ENCODE measurements at regions not wholly inside any gene's neighbourhood (a gene's known extent, or its start where the extent isn't known, plus 50 kb on each side); places are given as distances from the start of the nearest gene placed in this dataset.

GRCh38 chr4:173746424-173746823, 216.4 kb upstream of the HAND2 start:
- Mint-ChIP-seq H3K36me3 (ENCODE audit: low read depth, unreplicated experiment) (no peaks in the 10 kb centered on the region), H3K4me3 (ENCODE audit: unreplicated experiment) (no peak overlapping the region), H3K4me1 (ENCODE audit: unreplicated experiment) (no peaks in the 10 kb centered on the region), H3K27me3 (ENCODE audit: unreplicated experiment) (peaks cover 1% of the 10 kb centered on the region), H3K27ac (ENCODE audit: unreplicated experiment) (no peak overlapping the region), H3K9me3 (ENCODE audit: unreplicated experiment) (no peaks in the 10 kb centered on the region)
- no peak for TF ChIP-seq CTCF (IDR thresholded peaks at IDR 0.05; ENCODE audit: unreplicated experiment)
- DNase-seq (ENCODE audit: low spot score) = no peak

- no peak overlapping the region for H3K27ac Mint-ChIP-seq (ENCODE audit: unreplicated experiment)
- TF ChIP-seq CTCF (IDR thresholded peaks at IDR 0.05; ENCODE audit: unreplicated experiment) = no peak
- H3K27me3 Mint-ChIP-seq (ENCODE audit: unreplicated experiment) = peaks cover 1% of the 10 kb centered on the region
- H3K4me3 Mint-ChIP-seq (ENCODE audit: unreplicated experiment) = no peak overlapping the region
- no peaks in the 10 kb centered on the region for H3K36me3 Mint-ChIP-seq (ENCODE audit: low read depth, unreplicated experiment)
- DNase-seq (ENCODE audit: low spot score) = no peak
- H3K9me3 Mint-ChIP-seq (ENCODE audit: unreplicated experiment) = no peaks in the 10 kb centered on the region
- no peaks in the 10 kb centered on the region for H3K4me1 Mint-ChIP-seq (ENCODE audit: unreplicated experiment)
Measured at GRCh38 chr4:173745765-173746164, 215.7 kb upstream of the HAND2 start.

GRCh38 chr4:173736840-173737239, 206.8 kb upstream of the HAND2 start:
- TF ChIP-seq CTCF (IDR thresholded peaks at IDR 0.05; ENCODE audit: unreplicated experiment) = no peak
- Mint-ChIP-seq H3K36me3 (ENCODE audit: low read depth, unreplicated experiment) (no peaks in the 10 kb centered on the region), H3K27ac (ENCODE audit: unreplicated experiment) (no peak overlapping the region), H3K9me3 (ENCODE audit: unreplicated experiment) (no peaks in the 10 kb centered on the region), H3K4me1 (ENCODE audit: unreplicated experiment) (peaks cover 3% of the 10 kb centered on the region), H3K27me3 (ENCODE audit: unreplicated experiment) (no peaks in the 10 kb centered on the region), H3K4me3 (ENCODE audit: unreplicated experiment) (no peak overlapping the region)
- DNase-seq (ENCODE audit: low spot score) = no peak

- no peaks in the 10 kb centered on the region for H3K36me3 Mint-ChIP-seq (ENCODE audit: low read depth, unreplicated experiment)
Measured at GRCh38 chr4:173735585-173735984, 205.6 kb upstream of the HAND2 start.

GRCh38 chr4:173735049-173735448, 205.0 kb upstream of the HAND2 start:
- Mint-ChIP-seq H3K36me3 (ENCODE audit: low read depth, unreplicated experiment) (no peaks in the 10 kb centered on the region), H3K4me1 (ENCODE audit: unreplicated experiment) (peaks cover 3% of the 10 kb centered on the region), H3K4me3 (ENCODE audit: unreplicated experiment) (no peak overlapping the region), H3K9me3 (ENCODE audit: unreplicated experiment) (no peaks in the 10 kb centered on the region), H3K27ac (ENCODE audit: unreplicated experiment) (no peak overlapping the region), H3K27me3 (ENCODE audit: unreplicated experiment) (no peaks in the 10 kb centered on the region)
- no peak for TF ChIP-seq CTCF (IDR thresholded peaks at IDR 0.05; ENCODE audit: unreplicated experiment)
- DNase-seq (ENCODE audit: low spot score) = no peak

More at GRCh38 chr4:173735585-173735984, 205.6 kb upstream of the HAND2 start:
- peaks cover 3% of the 10 kb centered on the region for H3K4me1 Mint-ChIP-seq (ENCODE audit: unreplicated experiment)
- no peaks in the 10 kb centered on the region for H3K27me3 Mint-ChIP-seq (ENCODE audit: unreplicated experiment)
- H3K9me3 Mint-ChIP-seq (ENCODE audit: unreplicated experiment) = no peaks in the 10 kb centered on the region
- no peak for TF ChIP-seq CTCF (IDR thresholded peaks at IDR 0.05; ENCODE audit: unreplicated experiment)
- no peak overlapping the region for H3K27ac Mint-ChIP-seq (ENCODE audit: unreplicated experiment)
- no peak overlapping the region for H3K4me3 Mint-ChIP-seq (ENCODE audit: unreplicated experiment)
- no peak for DNase-seq (ENCODE audit: low spot score)
